ENCODE measurements at regions not wholly inside any gene's neighbourhood (a gene's known extent, or its start where the extent isn't known, plus 50 kb on each side); places are given as distances from the start of the nearest gene placed in this dataset.
A peak's percentile ranks its signal among the peaks of the same experiment; 100 is the strongest.

GRCh38 chr1:114282751-114283403, 129.2 kb upstream of the SYT6 start:
- no CpG with 5 or more reads among the region's 7 CpGs for WGBS (ENCODE audit: extremely low coverage, insufficient read length, low lambda C conversion rate)

More at GRCh38 chr1:114282751-114283403, 129.2 kb upstream of the SYT6 start:
- Histone ChIP-seq H2BK12ac (ENCODE audit: insufficient read length, low read depth, low read length) (no peak overlapping the region), H3K4ac (ENCODE audit: low read depth, low read length) (no peak overlapping the region), H3K79me1 (ENCODE audit: insufficient read depth, low read depth, low read length, poor library complexity, severe bottlenecking) (no peaks in the 10 kb centered on the region), H2AFZ (ENCODE audit: low read length) (no peak overlapping the region), H3K18ac (ENCODE audit: insufficient read length, low read depth, low read length) (no peak overlapping the region), H3K4me1 (ENCODE audit: insufficient read depth, low read length) (peaks cover 4% of the 10 kb centered on the region; the same call in 1 of the 2 replicates), H3K27ac (ENCODE audit: insufficient read length, low read depth, low read length) (no peak overlapping the region), H2AK5ac (ENCODE audit: insufficient read length, low read length) (no peak overlapping the region), H3K79me2 (ENCODE audit: insufficient read depth, low read length) (no peaks in the 10 kb centered on the region), H2BK15ac (ENCODE audit: low read depth, low read length) (no peak overlapping the region), H3K23ac (ENCODE audit: insufficient read length, low read depth, low read length) (no peak overlapping the region), H3K4me2 (ENCODE audit: insufficient read depth, insufficient read length, low read length) (no peak overlapping the region), H2BK120ac (ENCODE audit: low read depth, low read length, poor library complexity, severe bottlenecking) (no peak overlapping the region), H3K56ac (ENCODE audit: insufficient read length, low read depth, low read length) (no peak overlapping the region), H3K9me3 (ENCODE audit: control insufficient read depth, low read depth, low read length) (no peaks in the 10 kb centered on the region), H3K23me2 (ENCODE audit: insufficient read length, low read depth, low read length, poor library complexity, severe bottlenecking) (no peaks in the 10 kb centered on the region), H2BK5ac (ENCODE audit: insufficient read length, low read length) (no peak overlapping the region), H3T11ph (ENCODE audit: low read length) (no peak overlapping the region), H4K20me1 (ENCODE audit: control insufficient read depth, insufficient read depth, insufficient read length) (no peaks in the 10 kb centered on the region), H4K91ac (ENCODE audit: insufficient read length, low read depth, low read length) (no peak overlapping the region), H2BK20ac (ENCODE audit: low read depth, low read length, poor library complexity, severe bottlenecking) (no peak overlapping the region), H4K5ac (ENCODE audit: insufficient read length, low read depth, low read length) (no peak overlapping the region), H3K14ac (ENCODE audit: insufficient read depth, low read length) (no peak overlapping the region), H4K8ac (replicated peaks; ENCODE audit: insufficient read length, low read depth, low read length) (no peak overlapping the region), H3K9ac (ENCODE audit: extremely low read depth, insufficient read length, low read length) (no peak overlapping the region), H3K27me3 (ENCODE audit: insufficient read depth, low read length) (no peaks in the 10 kb centered on the region)
- no peaks in the 10 kb centered on the region for H3K9me3 Mint-ChIP-seq
- DNase-seq: peak; percentile 88
- no peaks in the 10 kb centered on the region for H3K36me3 Mint-ChIP-seq (ENCODE audit: insufficient read depth in 1 of 3, low read depth in 3 of 3)
- peaks cover 1% of the 10 kb centered on the region; the same call in 1 of the 2 replicates for H3K27me3 Mint-ChIP-seq (ENCODE audit: low read depth)
- H3K27ac Mint-ChIP-seq: no peak overlapping the region
- peak; percentile 89 for TF ChIP-seq CTCF (conservative IDR thresholded peaks at IDR 0.05)
- no peak overlapping the region for H3K4me3 Mint-ChIP-seq
- H3K4me1 Mint-ChIP-seq: peaks cover 13 to 16% of the 10 kb centered on the region in 2 experiments
